GM21526 (cell line): ENCODE measurements at regions not wholly inside any gene's neighbourhood (a gene's known extent, or its start where the extent isn't known, plus 50 kb on each side); places are given as distances from the start of the nearest gene placed in this dataset.
"Not testable (repeated sequence)": the region's sequence is repeated elsewhere in the genome, so short reads cannot be mapped to it uniquely, and the experiment has no call there.

Experiments
- ATAC-seq: cut with Tn5 transposase; IDR thresholded peaks from one replicate; pipeline ENCODE4 v1.9.1; 2021; ENCODE audit warnings: moderate library complexity; ENCODE audit not compliant: unreplicated experiment, low FRiP score

DNA sequence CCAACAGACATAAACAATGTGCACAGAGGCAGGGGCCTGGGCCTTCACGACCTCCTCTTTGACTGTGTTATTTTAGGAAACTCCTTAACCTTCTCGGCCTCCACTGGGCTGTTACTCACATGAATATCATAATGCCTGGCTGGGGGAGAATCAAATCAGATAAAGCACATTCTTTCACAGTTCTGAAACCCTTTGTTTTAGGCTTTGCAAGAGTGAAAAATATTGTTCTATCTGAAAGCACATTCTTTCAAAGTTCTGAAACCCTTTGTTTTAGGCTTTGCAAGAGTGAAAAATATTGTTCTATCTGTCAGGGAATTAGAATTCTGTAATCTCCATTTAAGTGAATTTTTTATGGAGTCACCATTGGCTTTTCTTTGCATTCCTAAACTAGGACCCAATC is 50.7 kb upstream of the SYNDIG1 start:
- ATAC-seq: no peak

DNA sequence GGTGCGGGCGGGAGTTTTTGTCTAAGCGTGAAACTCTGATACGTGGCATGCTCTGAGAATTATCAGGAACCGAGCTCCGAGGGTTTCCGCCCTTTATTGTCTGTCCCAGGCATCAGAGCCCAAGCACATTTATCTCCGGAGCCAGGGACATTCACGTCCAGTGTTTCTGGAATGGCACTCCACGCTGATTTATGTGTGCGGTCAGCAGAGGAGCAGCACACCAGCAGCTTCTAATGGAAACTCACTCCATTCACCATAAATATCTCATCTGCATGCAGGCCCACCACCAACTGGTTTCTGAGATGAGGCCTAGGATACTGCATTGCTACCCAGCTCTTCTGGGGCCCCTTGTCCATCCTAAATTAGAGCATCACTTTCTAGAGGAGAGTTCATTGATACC is 51.9 kb upstream of the SYNDIG1 start:
- ATAC-seq: no peak

DNA sequence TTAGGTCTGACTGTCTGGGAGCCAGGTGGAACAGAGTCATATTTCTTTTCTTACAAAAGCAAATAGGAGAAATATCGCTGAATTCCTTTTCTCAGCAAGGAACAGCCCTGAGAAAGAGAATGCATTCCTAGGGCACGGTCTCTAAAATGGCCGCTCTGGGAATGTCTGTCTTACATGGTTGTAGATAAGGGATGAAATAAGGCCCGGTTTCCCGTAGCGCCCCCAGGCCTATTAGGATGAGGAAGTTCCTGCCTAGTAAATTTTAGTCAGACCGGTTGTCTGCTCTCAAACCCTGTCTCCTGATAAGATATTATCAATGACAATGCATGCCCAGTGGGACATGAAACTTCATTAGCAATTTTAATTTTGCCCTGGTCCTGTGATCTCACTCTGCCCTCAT is 54.0 kb upstream of the SYNDIG1 start:
- ATAC-seq: not testable (repeated sequence)

DNA sequence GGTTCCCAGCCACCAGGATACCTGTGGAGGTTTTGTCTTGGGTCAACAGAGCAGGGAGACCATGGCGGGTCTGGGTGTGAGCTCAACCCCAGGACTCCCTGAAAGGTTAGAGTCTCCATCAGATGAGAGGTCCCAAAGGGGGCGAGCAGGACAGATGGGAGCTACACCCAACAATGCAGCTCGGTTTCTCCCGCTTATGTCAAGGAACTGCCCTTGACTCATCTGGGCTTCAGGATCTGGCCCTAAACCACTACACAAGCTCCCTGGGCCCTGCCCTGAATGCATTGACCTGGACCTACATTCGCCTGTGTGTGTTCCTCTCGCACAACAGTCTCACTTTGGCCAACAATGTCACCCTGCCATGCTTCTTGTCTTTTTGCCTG is 57.6 kb upstream of the SYNDIG1 start:
- ATAC-seq: no peak

DNA sequence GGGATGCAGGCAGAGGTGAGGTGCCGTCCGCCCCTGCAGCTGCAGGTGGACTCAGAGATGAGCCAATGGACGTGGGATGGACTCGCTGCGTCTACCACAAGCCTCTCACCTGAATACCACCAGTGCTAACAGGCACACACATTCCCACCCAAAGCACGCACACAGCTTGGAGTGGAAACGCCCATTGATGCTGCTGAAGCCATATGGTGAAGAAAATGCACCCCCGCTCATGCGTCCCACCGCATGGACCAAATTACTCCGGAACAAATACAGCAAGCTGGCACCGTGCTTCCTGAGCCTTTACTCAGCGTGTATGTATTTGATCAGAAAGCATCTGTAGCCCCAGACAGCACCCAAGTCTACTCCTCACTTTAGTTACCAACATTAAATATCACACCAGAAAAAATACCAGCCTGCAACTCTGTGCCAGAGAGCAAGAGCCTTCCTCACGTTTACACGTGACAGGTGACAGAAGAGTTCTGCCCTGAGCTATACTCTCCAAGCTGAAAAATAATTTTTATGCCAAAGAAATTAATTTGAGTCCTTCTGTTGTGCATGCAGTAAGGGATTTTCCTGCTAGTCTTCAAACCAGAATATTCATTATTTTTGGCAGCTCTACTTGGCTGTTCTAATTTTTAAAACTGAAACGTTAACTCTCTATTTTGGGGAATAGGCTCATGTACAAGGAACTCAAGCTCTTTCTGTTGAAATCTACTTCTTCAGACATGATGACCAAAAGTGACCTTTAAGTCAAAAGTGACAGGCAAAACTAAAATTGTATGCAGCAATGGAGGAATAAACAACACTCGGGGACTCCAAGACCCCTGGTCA is 58.2 kb upstream of the SYNDIG1 start:
- ATAC-seq: no peak

DNA sequence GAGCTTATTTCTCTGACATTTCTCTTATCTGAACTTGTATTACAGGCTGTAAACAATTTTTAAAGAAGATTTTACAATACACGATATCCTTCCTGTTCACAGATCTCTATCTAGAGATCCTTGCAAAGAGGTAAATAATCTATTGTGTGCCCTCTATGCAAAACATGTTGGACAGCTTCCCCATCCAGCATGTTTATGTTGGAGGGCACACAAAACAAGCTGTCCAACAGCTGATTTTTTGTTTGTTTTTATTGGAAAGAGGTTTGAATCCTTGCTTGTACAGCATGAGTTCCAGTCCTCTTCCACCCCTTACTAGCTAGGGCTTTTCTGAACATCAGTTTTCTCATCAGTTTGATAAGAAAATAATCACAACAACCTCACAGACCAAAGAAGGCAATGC is 62.3 kb upstream of the SYNDIG1 start:
- no peak for ATAC-seq

DNA sequence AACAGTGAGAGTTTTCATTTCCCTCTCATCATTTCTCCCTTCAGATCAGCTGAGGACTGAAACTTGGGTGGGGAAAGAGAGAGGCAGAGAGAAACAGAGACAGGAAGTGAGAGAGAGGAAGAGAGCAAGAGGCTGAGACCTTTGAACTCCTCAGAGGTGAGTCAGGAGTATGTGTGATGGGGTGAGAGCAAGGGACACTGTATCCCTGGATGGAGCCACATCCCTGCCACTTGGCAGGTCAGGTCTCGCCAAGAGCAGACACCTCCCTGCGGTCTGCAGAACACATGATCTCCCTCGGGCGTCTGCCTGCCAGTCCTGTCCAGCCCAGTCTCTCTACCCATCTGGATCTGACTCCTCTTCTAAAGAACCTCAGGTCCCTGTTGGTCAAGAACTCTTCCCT is 62.7 kb upstream of the SYNDIG1 start:
- ATAC-seq: no peak

DNA sequence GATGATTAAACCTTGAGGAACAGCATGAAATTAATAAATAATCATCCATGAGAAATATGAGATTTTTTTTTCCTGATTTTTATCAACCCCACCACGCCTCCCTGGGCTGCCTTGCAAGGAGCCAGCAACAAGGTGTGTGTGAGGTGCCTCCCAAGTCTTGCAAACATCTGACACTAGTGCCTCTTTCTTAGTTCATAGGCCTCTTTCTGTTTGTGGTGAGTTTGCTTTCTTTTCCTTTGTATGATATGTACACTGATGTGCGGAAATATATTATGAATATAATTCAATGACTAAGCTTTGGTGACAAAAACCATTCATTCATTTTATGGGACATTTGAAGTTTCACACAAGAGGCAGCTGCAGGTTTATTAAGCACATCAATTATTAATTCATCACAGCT is 63.2 kb upstream of the SYNDIG1 start:
- no peak for ATAC-seq

DNA sequence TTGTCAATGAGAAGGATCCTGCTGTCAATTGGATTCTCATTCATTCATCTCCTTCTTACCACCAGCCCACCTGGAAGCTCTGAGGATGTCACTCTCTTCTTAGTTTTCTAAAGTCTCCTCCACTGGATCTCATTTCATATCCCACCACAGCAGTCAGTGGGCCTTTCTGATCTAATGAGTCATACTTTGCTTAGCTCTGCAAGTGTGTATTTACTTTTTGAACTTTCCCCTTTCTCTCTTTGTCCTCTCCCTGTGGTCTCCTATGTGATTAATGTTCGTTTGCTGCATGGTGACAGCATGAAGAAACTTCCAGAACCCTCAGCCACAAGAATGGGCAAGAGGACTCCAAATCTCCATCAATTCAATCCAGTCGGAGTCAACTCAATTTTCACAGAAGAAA is 63.6 kb upstream of the SYNDIG1 start:
- ATAC-seq: no peak

DNA sequence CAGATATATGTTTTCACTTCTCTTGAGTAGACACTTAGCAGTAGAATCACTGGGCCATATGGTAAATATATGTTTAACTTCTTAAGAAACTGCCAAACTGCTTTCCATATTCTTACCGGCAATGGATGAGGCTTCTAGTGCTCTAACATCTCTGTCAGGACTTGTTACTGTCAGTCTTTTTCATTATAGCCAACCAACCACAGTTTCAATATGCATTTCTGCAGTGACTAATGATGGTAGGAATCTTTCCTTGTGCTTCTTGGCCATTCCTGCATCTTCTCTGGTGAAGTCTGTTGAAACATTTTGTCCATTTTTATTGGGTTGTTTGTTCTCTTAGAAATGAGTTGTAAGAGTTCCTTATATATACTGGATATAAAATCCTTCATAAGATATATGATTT is 66.0 kb upstream of the SYNDIG1 start:
- no peak for ATAC-seq

DNA sequence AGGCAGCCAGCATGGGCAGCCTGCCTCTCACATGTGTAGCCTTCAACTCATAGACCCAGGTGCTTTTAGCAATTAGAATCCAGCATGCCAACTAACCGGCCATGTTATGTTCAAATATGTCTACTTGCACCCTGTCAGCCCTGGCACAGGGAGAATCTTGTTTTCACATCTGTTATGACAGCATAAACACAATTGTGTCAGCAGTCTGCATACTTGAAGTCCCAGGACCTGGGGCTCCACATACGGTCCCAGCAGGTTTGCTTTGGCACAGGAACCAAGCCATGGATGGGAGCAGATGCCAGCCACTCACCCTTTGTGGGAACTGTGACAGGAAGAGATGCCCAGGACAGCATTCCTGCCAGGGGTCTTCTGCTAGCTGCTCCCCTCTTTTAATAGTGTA is 67.2 kb upstream of the SYNDIG1 start:
- ATAC-seq: no peak

DNA sequence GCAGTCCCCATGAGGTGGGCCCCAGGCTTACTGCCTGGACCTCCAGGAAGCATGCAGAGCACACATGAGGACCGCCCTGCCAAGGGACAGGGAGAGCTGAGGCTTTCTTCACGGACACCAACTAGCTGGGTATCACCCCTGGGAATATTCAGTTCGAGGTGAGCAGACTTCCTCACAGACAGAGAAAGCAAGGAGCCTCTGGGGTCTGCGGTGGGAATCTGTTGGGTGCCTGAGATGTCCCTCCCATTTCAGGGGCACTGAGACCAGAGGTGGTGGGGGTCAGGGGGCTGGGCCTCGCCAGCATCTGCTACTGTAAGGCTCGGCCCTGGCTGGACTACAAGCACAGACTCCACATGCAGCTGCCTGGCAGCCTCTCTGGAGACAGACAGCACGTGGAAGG is 74.3 kb upstream of the SYNDIG1 start:
- ATAC-seq: no peak

DNA sequence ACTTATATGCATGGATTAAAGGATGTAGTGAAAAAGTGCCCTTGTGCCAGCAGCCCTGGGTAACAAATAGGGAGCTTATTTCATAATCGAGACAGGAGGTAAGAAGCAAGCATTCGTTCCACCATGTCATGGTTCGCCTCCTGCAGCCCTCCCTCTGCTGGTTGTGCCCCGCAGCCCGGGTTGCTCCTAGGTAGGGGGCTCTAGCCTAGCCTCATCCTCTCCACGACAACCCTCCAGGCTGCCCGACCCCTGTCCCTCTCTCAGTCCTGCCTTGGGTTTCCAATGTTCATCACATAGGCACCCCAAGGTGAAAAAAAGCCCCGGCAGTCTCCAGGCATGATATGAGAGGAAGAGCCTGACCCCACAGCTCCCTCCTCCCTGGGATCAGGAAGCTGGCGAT is 75.5 kb upstream of the SYNDIG1 start:
- no peak for ATAC-seq

DNA sequence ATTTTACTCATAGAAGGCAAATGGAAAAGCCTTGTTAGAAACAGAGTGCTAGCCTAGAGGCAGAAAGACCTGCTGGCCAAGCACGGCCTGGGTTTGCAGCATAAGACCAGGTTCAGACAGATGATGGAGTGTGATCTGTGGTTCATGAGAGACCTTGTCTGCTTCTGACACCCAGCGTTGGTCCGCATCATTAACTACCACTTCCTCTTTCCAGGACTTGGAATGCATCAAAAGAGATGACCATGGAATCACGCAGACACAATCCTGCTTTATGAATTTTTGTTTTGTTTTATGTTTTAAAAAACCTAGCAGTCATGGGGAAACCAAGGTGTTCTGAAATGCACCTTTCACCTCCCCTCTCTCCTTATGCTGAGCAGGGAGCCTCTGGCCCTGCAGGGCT is 76.8 kb upstream of the SYNDIG1 start:
- ATAC-seq: no peak

DNA sequence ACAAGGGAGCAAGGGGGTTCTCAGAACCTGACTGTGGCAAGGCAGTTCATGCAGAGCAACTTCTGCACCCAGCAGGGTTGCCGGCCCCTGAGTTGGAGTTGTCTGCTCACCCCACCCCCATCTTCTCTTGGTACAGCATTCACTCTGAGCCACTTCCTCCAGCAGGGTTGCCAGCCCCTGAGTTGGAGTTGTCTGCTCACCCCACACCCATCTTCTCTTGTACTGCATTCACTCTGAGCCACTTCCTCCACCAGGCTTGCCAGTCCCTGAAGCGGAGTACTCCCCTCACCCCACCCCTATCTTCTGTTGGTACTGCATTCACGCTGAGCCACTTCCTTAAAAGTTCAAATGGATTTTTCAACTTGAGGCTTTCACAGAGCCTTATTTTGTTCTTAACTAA is 79.7 kb upstream of the SYNDIG1 start:
- ATAC-seq: no peak

DNA sequence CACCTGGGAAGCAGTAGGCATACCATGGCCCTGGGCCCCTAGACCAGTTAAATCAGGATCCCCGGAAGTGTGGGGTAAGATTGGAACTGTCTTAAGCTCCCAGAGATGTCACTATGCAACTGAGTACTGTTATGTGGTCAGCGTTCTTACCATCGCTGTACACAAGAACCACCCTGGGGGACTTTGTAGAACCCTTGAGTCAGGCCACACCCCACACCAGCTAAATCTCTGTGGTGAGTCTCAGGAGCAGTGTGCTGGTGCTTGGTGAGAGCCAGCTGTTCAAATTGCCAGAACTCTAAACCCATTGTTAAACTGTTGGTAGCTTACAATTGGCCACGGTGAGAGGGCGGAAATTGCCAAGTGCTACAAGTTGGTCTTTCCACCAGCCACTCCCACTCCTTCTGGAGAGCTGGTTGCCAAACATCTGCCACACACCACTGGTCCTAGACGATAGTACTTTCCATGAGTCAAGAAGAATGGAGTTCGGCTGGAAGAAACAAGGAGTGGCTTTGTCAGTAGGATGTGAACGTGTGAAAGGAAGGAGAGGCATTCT is 80.5 kb upstream of the SYNDIG1 start:
- ATAC-seq: no peak

DNA sequence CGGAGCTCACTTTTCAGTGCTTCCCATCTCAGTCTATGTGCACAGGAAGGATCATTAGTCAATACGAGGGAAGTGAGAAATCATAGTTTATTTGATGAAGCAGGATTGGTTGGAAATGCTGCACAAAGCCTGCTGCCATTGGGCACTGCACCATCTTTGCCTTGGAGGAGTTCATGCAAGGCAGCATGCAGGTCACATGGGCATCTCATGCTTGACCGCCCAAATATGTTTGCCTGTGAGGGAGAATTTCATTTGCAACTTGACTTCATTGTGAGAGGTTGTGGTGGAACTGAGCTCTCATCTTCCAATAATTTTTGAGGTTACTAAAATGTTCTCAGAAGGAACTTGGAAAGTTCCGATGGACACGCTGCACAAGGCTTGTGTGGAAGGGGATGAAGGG is 83.9 kb upstream of the SYNDIG1 start:
- ATAC-seq: no peak

DNA sequence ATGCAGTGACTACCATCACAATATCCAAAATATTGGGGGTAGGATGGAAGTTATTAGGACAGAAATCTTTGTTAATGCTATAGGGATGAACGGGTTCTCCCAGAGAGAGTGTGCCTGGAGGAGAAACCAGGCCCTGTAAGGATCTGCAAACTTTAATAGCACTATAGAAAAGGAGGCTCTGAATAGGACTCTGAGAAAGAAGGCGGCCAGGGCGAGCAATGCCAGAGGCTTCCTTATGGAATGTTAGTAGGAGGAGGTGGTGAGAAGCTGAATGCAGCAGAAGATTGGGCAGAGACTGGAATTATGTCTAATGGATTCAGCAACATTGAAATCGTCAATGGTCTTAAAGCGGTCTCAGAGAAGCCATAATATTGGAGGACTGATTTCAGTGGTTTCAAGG is 84.6 kb upstream of the SYNDIG1 start:
- ATAC-seq: no peak

DNA sequence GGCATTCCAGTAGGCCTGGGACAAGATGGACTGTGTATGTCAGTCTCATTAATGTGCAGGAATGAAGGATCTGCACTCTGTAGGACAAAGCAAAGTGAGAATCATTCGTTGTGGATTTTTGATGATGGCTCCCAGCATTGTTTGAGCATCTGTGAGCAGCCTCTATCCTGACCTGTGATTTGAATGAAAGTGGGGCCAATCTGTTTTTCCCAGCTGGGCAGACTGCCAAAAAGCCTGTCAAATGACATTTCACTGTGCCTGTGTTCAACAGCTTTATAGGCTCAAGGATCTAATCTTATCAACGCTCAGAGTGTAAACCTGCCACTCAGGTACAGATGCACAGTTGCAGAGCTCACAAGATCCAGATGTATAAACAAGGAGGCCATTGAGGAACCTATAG is 86.7 kb upstream of the SYNDIG1 start:
- ATAC-seq: no peak

DNA sequence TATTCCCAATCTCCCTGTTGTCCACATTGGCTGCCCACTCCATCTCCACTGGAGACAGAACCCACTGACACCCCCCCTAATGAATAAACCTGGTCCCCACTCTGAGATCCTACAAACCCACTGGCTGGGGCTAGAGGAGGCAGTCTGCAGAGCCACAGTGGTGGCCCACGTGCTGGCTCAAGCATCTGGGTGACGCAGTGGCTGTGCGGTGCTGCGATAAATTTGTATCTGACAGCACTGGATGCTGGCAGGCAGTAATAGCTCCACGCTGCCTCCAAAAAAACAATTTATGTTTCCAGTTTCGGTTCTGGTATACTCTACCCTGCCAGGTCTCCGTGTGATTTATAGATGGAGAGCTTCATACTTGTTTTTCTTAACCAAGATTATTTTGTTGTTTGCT is 87.1 kb upstream of the SYNDIG1 start:
- ATAC-seq: no peak

DNA sequence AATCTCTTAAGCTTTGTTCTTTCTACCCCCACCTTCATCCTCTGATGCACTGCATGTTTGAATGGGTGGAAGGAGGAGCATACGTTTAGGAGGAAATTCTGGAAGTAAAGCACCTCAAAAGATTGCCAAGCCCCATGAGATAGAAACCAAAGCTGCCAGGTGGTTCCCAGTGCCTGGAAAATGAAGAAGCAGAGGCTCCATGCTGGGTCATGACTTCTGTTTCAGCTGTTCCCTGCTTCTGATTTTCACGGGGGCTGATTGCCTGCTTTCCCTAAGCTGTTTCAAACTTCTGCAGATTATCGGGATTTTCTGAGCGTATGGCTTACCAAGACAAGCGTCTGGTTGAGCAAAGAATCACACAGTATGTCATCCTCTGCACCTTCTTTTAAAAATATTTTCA is 87.5 kb upstream of the SYNDIG1 start:
- no peak for ATAC-seq

DNA sequence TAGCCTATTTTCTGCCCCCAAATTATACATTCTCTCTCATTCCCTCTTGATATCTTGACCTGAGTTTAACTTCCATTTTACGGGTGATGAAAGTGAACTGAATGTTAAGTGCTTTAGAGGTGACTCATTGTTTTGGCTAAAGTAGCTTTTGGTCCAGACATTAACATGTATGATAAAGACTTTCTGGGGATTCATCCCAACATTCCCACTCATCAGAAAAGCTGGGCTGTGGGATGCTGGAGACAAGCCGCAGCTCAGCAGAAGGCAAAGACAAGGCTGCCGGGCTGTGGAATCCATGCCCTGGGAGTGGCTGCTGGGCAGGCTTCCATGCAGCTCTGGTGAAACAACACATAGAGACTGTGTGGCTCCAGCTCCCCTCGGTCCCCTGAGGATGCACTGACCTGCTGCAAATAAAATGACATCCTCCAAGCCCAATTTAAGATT is 89.9 kb upstream of the SYNDIG1 start:
- no peak for ATAC-seq
